Colonic mucosa (tissue), 4 donors: ENCODE measurements at regions not wholly inside any gene's neighbourhood (a gene's known extent, or its start where the extent isn't known, plus 50 kb on each side); places are given as distances from the start of the nearest gene placed in this dataset.

ENCODE experiments used
- DNase-seq: peaks from one replicate; pipeline ENCODE4 v3.0.0-alpha.2; 2020
- H3K27ac ChIP-seq: fragments of 200-600 bp; one replicate; pipeline ENCODE4 v1.8.0; 2021
- H3K27me3 ChIP-seq: fragments of 200-600 bp; one replicate; pipeline ENCODE4 v1.8.0; 2021
- H3K36me3 ChIP-seq: fragments of 200-600 bp; one replicate; pipeline ENCODE4 v1.8.0; 2021
- H3K4me1 ChIP-seq: fragments of 200-600 bp; one replicate; pipeline ENCODE4 v1.8.0; 2021; ENCODE audit warnings: mild to moderate bottlenecking
- H3K4me3 ChIP-seq: fragments of 200-600 bp; one replicate; pipeline ENCODE4 v1.8.0; 2021
- H3K9ac ChIP-seq, 2 donors: one replicate each; pipeline ENCODE4 v1.7.0; 2013; ENCODE audit warnings: control low read depth in 2 of 2, low read depth in 2 of 2, low read length in 2 of 2
- H3K9me3 ChIP-seq: fragments of 200-600 bp; one replicate; pipeline ENCODE4 v1.8.0; 2021
- intact Hi-C: fragments of 100-400 bp; cut with DNase I; formaldehyde crosslinking; loops from one replicate; pipeline ENCODE4 v1.14.1; 2022
- TF ChIP-seq, protein P1 (sequence below): fragments of 200-600 bp; IDR thresholded peaks from one replicate; pipeline ENCODE4 v1.8.0; 2022; ENCODE audit warnings: antibody characterized with exemption, mild to moderate bottlenecking
- donor health status: healthy.
- donor health status: DM: no; HTN: no; CAD: no.
- donor health status: DM: no; HTN: no; CAD: no.

DNA sequence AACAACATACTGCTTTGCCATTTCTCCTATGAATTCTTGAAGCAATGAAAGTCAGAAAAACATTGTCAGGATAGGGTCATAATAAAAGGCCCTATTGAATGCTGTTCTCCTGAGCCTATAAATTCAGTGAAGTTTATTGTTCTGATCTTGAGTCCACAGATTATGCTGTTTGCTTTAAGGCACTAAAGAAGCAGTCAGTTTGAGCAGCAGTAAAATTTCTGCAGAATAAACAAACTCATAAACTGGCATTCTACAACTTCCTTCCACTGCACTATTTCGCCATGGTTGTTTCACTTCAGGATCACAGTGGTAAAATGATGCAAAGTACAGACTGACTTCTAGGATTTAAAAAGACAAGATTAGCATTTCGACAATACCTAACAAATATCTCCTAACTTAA lies 503.2 kb downstream of the SH2D4B start:
- H3K4me3 ChIP-seq = no peak overlapping the region
- no peak overlapping the region for H3K27ac ChIP-seq
- DNase-seq = peak; percentile 22
- intact Hi-C loops = no loop called here
- H3K36me3 ChIP-seq = no peaks in the 10 kb centered on the region
- peaks cover 11% of the 10 kb centered on the region for H3K4me1 ChIP-seq
- H3K9ac ChIP-seq = no peak overlapping the region
- H3K9me3 ChIP-seq = no peaks in the 10 kb centered on the region
- TF ChIP-seq, protein P1, sequence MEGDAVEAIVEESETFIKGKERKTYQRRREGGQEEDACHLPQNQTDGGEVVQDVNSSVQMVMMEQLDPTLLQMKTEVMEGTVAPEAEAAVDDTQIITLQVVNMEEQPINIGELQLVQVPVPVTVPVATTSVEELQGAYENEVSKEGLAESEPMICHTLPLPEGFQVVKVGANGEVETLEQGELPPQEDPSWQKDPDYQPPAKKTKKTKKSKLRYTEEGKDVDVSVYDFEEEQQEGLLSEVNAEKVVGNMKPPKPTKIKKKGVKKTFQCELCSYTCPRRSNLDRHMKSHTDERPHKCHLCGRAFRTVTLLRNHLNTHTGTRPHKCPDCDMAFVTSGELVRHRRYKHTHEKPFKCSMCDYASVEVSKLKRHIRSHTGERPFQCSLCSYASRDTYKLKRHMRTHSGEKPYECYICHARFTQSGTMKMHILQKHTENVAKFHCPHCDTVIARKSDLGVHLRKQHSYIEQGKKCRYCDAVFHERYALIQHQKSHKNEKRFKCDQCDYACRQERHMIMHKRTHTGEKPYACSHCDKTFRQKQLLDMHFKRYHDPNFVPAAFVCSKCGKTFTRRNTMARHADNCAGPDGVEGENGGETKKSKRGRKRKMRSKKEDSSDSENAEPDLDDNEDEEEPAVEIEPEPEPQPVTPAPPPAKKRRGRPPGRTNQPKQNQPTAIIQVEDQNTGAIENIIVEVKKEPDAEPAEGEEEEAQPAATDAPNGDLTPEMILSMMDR = no peak
- H3K27me3 ChIP-seq = no peaks in the 10 kb centered on the region

DNA sequence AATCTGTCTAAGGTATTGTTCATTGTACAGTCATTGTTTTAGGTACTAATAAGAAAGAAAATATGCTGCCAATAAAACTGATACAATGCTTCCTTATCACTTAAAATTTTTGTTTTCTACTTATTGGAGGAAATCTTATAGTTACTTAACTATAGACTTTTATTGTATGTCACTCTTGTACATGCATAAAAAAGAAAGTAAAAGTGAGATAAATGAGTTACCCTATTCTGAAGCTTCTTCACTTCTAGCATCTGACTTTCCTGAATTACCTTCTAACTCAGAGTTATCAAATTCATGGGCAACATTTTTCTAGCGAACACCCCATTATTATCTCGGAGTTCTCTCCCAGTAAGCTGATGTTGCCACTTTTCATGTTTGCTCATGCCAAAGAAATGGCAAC lies 504.9 kb downstream of the SH2D4B start:
- H3K9ac ChIP-seq = no peak overlapping the region
- H3K4me1 ChIP-seq = peaks cover 11% of the 10 kb centered on the region
- intact Hi-C loops = no loop called here
- no peaks in the 10 kb centered on the region for H3K36me3 ChIP-seq
- no peaks in the 10 kb centered on the region for H3K27me3 ChIP-seq
- TF ChIP-seq, protein P1 = no peak
- H3K4me3 ChIP-seq = no peak overlapping the region
- DNase-seq = no peak
- no peak overlapping the region for H3K27ac ChIP-seq
- H3K9me3 ChIP-seq = no peaks in the 10 kb centered on the region

DNA sequence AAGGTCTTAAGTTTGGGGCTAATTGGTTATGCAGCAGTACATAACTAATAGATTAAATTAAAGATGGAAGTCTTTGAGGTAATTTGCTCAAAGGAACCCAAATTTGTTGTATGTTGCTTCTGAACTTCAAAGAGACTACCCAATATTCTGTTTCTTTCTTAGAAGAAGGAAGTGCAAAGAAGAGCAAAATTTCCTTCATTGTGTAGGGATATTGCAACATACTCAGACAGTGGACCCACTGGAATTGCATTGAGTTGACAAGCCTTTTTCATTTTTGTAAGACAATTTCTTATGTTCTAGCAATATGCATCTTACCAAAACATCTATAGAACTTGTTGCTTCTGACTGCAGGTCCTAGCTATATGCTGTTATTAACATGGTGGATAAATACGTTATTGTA lies 527.8 kb downstream of the SH2D4B start:
- Histone ChIP-seq H3K4me1 (no peaks in the 10 kb centered on the region), H3K27me3 (no peaks in the 10 kb centered on the region), H3K9ac (no peak overlapping the region), H3K9me3 (no peaks in the 10 kb centered on the region), H3K27ac (no peak overlapping the region), H3K36me3 (no peaks in the 10 kb centered on the region), H3K4me3 (no peak overlapping the region)
- intact Hi-C loops = no loop called here
- TF ChIP-seq, protein P1 = no peak
- DNase-seq = no peak

DNA sequence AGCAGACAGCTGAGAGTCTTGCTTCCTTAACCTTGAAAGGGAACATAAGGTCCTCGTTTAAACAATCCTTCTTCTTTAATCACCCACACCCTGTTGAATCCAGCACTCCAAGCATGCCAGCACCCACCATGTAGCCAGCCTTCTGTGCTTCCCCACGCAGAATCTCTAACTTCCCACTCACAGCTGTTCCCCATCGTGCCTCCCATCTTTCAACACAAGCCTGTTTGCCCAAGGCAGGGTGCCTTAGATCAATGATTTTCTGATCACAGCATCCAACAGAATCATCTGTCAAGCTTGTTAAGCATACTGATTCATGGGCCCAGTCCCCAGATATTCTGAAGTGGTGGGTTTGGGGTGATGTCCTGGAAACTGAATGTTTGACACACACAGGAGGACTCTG lies 530.8 kb downstream of the SH2D4B start:
- no peak for DNase-seq
- no peak overlapping the region for H3K4me3 ChIP-seq
- H3K27ac ChIP-seq = no peak overlapping the region
- no peak overlapping the region for H3K9ac ChIP-seq
- no peaks in the 10 kb centered on the region for H3K4me1 ChIP-seq
- no peaks in the 10 kb centered on the region for H3K27me3 ChIP-seq
- TF ChIP-seq, protein P1 = no peak
- no peaks in the 10 kb centered on the region for H3K9me3 ChIP-seq
- intact Hi-C loops = no loop called here
- H3K36me3 ChIP-seq = no peaks in the 10 kb centered on the region

DNA sequence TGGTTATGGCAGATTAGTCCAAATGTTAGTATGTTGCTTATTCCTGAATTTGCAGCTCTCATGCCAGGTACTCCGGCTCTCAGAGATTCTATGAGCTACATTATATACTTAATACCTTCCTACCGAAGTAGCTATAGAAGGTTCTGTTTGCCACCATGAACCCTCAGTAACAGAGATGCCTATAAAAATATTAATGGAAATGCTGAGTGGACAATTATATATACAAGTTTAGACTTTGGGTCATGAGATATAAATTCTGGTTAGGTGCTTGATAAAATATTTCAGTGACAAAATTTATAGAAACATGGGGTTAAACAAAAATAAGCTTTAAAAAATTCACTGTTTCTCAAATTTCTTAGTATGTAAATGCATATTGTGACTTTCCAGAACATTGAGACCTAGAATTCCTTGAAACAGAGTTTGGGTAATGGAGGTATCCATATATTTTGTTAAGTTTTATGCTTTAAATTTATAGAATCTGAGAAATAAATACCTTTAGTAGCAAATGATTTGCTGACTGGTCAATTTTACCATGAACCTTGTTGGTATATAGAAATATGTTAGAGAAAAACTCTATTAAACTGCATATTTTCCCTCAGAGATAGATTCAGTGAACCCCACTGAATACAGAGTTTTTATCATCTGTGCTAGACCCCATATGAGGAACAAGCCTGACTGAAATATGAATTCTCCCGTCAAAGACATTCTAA lies 533.5 kb downstream of the SH2D4B start:
- Histone ChIP-seq H3K27ac (no peak overlapping the region), H3K9ac (no peak overlapping the region), H3K27me3 (no peaks in the 10 kb centered on the region), H3K9me3 (no peaks in the 10 kb centered on the region), H3K4me3 (no peak overlapping the region), H3K4me1 (no peaks in the 10 kb centered on the region), H3K36me3 (no peaks in the 10 kb centered on the region)
- intact Hi-C loops = no loop called here
- no peak for DNase-seq
- TF ChIP-seq, protein P1 = no peak
